Activated CD4-positive, alpha-beta T cell treated with anti-CD3 and anti-CD28 coated beads, Interleukin-2, amount 50 U/mL, for 24 hours (primary cell): ENCODE measurements at regions not wholly inside any gene's neighbourhood (a gene's known extent, or its start where the extent isn't known, plus 50 kb on each side); places are given as distances from the start of the nearest gene placed in this dataset.

Source experiments
- DNase-seq, 2 donors: peaks; one replicate each; pipeline ENCODE4 v3.0.0-alpha.2; 2020; ENCODE audit warnings: low read depth in 1 of 2, low spot score in 1 of 2

DNA sequence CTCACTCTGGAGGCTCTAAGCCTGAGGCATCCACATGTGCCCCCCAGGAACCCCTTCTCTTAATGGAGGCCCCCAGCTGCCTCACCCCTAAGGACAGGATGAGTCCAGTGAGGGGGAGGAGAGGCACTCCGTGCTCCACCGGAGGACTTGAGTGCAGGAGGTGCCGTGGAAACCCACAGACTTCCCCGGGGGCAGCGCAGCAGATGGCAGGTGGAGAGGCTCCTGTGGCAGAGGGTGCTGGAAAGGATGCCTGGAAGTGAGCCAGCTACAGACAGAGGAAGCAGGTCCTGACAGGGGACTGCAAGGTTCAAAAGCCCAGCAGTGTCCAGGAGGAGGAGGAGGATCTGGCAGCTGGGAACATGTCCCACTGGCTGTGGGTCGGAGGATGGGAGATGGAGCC, 1384.0 kb downstream of the TBC1D22A start:
- no peak for DNase-seq

DNA sequence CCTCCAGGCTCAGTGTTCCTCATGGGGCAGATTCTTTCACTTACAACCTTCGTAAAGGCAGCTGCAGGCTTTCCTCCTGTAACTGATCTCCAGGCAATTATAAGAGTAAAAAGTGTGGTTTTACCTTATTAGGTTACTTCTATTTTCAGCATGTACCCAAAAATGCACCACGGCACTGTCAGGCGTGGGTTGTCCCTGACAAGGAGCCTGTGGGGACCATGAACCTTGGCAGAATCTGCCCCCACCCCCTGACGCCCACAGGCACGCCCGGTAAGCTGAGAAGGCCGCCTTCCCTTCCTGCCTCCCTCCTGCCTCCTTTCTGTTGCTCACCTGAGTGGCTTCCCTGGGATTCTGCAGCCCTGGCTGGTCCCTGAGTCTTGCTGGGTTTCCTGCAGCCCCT, 1383.3 kb downstream of the TBC1D22A start:
- no peak for DNase-seq

DNA sequence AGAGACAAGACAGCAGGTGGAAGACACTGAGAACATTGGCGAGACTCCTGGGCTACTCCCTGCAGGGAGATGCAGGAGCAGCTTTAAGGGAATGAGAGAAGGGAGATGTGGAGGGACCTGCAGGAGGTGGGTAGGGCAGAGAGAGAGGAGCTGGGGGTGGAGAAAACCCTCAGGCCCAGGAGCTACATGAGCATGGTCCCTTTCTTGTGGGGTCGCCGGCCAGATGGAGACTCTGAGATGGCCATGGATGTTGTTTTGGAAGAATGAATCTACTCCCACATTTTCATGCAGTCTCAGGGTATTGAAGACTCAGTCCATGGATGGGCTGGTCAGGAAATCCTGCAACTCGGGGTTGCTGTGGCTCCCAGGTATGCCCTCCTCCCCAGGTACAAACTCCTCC, 1381.9 kb downstream of the TBC1D22A start:
- no peak for DNase-seq

DNA sequence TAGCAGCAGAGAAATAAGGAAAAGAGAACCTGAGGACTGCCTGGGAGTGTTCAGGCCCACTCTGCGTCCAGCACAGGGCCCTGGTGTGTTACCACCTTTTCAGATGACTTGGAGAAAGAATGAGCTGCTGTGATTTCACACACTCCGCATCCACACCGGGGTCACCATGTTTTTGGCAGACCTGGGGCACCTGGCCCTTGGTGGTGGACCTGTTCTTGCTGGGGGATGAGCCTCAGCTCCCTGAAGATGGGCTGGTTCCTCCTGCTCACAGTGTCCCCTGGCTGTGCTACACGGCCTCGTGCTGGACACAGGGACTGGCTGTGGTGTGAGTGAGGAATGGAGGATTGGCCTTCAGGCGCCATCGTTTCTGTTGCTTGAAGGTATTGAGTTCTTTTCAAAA, 1381.4 kb downstream of the TBC1D22A start:
- no peak for DNase-seq

DNA sequence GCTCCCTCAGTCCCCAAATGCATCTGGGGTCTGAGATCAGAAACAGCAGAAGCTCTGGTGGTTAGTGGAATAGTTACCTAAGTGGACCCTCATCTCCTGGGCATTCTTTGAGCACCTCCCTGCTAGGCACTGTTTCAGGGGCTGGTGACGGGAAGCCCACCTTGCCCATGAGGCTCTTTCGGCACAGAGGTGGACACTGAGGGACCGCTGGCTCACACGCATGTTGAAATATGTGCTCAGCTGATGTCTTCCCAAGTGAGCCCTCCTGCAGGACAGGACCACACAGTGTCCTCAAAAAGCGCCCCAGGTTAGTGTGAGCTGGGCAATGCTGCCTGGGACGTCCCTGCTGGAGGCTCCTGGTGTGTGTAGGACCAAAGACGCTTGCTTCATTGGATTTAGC, 1379.9 kb downstream of the TBC1D22A start:
- DNase-seq: no peak

DNA sequence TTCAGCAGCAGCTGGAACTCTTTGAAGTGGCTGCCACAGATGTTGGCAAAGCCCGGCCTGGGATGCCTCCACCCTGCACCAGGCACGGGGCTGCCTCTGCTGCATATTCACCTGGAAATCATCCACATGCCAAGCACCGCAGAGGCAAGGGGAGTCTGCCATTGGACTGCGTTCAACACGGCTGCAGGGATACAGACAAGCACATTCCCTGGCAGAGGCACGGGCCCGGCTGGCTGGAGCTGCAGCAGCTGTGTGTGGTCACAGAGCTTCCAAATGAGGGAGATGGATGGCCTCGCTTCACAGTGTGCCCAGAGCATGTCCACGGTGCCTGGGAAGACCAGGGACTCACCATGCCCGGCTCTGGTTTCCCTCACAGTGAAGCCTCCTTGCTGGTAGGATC, 1378.9 kb downstream of the TBC1D22A start:
- no peak for DNase-seq

DNA sequence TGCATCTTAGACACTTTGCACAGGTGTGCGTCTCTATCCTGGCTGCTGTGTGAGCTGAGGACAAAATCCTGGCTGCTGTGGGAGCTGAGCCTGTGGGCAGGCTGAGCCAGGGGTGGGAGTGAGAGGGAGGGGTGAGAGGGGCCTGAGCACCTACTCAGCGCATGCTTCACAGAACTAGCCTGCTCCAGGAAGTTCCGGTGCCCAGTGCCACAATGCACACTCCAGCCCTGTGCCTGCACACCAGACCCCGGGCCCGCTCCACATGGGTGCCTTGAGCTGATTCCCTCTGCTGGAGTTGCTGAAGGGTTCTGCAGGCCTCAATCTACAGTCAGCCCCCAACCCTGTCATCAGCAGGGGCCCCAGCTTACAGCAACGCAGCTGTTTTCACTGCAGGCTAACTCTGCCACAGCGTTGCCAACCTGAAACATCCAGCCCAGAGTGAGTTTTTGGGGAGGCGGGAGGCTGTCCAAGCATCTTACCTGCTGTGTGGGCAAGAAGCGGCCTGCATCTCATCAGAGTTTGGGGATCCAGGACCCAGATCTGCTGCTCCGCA, 1377.9 kb downstream of the TBC1D22A start:
- DNase-seq: no peak

DNA sequence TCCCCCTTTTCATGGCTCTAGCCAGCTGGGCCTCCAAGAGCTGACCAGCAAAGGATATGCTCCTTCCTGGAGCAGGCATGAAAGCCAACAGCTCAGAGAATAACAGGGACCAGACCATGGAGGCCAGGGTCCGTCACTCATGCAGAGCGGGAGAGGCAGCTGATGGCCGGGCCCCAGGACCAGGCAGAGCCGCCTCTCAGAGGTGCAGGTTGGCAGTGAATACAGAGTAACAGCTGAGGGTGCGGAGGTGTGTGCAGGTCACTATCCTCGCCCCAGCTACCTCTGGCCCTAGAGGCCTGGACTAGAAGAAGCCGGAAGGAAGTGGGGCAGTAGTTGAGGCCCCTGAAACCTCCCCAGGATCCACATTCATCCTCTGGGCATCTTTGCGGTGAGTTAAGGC, 1377.3 kb downstream of the TBC1D22A start:
- DNase-seq: no peak

DNA sequence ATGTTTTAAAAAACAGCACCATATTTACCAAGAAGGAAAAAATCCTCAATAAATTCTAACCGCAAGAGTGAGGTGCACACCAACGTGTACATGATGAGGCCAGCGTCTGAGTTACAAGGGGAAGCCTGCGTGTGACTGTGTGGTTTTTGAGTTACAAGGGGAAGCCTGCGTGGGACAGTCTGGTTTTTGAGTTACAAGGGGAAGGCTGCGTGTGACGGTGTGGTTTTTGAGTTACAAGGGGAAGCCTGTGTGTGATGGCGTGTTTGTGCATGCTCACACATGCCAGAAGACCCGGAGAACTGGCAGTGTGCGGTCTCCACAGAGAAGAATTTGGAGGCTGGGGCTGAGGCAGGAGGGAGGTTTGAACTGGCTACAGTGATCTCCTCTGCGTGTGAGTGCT, 1376.4 kb downstream of the TBC1D22A start:
- no peak for DNase-seq

DNA sequence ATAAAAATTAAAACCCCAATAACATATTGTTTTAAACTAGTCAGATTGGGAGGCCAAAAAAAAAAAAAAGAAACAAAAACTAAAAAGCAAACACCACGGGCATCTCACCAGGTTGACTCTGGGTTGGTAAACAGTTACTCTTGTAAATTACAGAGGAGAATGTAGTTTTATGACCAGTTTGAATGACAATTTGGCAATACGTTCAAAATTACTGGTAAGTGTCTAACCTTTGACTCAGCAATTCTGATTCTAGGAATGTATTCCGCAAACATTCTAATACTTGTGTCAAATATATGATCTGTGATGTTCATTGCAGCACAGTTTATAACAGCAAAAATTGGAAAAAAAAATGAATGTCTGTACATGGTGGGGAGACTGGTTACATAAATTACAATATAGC, 1376.0 kb downstream of the TBC1D22A start:
- no peak for DNase-seq

DNA sequence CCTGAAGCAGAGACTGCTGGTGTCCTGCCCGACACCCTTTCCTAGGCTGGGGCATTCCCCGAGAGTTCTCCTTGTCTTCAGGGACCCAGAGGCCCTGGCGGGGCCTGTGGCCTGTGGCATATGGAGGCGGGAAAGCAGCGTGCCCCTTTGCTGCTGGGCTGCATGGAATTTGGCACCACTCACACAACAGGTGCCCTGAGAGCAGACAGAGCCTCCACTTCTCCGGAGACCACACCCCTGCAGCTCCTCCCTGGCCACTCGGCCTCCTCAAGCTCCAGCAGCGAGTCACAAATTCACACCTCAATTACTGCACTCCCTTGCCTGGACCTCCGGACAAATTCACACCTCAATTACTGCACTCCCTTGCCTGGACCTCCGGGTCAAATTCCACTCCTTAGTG, 1375.2 kb downstream of the TBC1D22A start:
- DNase-seq: no peak

DNA sequence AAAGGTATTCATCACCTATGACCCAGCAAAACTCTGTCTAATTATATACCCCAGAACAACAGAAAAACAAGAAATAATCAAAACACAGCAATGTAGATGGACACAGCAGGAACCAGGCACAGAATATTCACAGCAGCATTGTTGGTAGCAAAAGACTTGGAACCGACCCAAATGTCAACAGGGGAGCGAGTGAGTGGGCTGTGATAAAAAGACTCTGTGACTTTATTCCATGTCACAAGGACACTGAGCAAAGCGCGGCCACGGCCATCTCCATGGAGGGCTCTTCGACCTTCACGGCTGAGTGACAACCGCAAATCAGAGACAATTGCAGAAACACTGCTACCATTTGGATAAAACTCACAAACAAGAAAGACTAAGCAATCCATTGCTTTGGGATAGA, 1373.1 kb downstream of the TBC1D22A start:
- no peak for DNase-seq

DNA sequence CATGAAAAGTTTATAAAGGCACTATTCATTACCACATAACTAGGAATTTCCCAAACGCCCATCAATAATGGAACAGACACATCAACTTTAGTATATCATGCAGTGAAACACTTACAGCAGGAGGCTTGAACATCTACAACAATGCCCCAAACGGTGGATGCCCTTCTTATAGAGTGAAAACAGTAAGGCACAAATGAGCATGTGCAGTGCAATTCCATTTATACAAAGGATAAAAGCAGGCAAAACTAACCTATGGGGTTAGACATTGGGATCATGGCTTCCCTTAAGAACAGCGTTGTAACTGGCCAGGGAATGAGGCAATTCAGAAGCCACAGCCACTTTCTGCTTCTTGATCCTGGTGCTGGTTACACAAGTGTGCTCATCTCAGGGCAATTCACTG, 1363.0 kb downstream of the TBC1D22A start:
- DNase-seq: no peak

DNA sequence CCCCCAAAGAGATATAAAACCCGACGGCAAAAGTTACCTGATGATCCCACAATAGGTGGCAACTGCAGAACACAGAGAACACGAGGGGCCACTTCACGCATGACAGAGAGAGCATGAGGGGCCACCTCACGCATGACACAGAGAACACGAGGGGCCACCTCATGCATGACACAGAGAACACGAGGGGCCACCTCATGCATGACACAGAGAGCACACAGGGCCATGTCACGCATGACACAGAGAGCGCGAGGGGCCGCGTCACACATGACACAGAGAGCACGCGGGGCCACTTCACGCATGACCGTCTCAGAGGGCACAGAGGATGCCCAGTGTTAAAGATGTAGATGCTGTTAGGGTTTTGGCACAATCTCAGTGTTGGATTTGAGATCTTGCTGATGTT, 1359.5 kb downstream of the TBC1D22A start:
- DNase-seq: no peak

DNA sequence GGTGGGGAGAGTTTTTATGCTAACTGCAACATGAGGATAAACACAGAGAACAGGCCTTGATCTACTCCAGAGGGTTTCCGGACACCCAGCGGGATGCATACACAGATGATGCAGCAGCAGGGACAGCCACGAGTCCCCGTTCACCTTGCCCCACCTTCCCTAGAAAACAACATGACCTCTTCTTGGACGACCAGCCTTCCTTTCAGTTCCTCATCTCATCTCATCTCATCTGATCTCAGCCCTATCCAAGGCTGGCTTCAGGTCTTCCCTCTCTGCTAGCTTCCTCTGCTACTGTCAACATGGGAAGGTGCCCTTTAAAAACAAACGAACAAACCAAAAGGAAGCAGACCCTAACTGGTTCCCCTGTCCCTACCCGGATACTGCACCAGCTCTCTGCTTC, 1356.2 kb downstream of the TBC1D22A start:
- DNase-seq: no peak

DNA sequence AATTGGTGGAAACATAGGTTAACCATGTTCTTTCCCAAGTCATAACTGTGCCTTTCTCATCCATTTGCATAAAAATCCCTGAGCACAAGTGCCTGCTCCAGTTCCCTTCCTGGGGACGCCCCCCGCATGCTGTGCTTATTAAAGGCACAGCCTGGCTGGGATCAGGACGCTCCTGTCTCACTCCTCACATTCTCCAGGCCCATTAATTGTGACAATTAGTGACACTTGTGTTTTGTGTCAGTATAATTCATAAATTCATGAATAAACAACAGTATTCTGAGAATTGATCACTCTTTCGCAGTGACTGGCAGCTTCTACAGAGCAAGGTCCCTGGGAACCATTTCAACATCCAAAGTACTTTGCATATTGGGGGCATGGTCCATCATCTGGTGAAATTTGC, 1354.4 kb downstream of the TBC1D22A start:
- no peak for DNase-seq

DNA sequence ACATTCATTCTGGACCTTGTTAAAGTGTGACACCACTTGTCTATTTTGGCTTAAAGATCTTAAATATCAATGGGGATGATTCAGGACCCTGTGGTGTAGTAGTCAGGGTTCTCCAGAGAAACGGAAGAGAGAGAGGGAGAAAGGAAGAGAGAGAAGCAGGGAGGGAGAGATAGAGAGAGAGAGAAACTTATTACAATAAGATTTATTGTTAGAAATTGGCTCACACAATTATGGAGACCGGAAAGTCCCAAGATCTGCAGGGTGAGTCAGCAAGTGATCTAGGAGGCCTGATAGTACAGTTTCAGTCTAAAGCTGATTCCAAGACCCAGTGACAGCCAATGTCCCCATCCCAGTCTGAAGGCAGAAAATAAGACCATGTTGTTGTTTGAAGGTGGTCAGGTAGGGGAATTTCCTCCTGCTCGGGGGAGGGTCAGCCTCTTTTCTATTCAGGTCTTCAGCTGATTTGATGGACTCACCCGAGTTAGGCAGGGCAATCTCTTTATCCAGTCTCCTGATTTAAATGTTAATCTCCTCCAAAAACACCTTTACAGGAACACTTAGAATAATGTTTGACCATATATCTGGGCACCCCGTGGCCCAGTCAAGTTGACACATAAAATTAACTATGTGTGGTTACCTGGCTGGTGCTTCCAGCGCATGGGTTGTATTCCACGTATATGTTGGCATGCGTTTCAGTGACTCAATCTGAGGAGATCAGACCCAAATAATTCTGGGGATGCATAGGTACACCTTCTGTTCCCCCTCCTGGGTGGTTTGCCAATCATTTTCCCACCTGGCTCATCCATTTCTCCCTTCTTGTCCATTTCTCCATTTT, 1350.5 kb downstream of the TBC1D22A start:
- DNase-seq: no peak

DNA sequence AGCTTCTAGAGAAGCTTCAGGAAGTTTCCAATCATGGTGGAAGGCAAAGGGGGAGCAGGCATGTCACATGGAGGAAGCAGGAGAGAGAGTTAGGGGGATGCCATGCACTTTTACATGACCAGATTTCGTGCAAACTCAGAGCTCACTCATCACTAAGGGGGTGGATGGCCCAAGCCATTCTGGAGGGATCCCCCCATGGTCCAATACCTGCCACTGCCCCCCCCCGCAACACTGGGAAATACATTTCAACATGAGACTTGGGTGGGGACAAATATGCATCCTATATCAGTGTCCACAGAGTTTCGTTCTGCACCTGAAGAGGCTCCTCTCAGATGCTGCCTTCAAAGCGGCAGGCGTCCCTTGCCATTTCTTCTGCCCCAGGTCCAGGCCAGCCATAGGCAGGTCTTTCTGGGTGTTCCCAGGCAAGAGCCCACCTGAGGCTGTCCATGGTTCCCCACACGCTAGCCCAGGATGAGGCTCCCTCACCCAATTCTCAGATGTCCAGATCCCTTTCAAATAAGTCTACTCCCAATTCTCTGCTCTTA, 1344.3 kb downstream of the TBC1D22A start:
- no peak for DNase-seq

DNA sequence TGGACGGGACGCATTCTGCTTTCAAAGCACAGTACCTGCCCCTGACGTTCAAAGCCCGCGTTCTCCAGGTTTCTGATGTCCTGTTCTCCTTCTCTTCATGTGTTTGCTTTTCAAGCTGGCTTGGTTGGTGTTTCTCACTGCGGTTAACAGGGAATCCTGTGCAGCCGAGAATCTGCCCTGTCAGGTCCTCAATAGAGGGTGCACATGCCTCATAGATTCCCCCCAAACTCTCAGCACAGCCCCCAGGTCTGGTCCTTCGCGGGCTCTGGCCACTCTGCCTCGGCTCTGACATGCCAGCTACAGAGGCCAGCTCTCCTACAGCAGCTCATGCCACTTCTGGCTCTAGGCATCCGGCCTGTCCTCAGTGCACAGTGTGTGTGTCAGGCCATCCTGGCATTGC, 1343.8 kb downstream of the TBC1D22A start:
- DNase-seq: no peak

DNA sequence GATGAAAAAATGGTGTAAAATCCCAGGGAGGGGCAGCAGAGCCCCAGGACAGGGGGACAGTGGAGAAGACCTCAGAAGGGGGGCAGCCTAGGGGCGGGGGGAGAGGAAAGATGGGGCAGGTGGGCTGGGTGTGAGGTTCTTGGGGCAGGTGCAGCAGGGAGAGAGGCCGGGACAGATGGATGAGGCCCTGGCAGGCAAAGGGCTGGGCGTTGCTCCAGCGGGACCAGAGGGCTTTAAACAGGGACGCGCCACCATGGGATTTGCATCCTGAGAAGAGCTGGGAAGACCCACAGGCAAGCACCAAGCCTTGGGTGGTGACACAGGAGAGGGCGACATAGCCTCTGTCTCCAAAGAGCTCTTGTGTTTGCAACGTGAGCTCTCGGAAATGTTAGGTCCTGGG, 1342.8 kb downstream of the TBC1D22A start:
- no peak for DNase-seq

DNA sequence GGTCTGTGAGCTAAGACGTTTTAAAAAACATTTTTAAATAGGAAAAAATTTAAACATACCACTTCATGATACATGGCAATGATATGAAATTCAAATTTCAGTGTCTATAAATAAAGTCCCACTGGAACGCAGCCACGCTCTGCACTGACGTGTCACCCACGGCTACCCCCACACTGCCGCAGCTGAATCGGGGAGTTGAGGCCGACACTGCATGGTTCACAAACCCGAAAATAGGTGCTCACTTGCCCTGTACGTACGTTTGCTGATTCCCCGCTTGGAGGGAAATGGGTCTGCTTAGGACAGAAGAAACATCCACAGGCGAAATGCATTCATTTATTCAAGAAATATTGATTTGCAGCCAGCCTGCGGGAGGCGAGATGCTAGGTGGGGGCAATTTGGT, 1342.3 kb downstream of the TBC1D22A start:
- DNase-seq: no peak

DNA sequence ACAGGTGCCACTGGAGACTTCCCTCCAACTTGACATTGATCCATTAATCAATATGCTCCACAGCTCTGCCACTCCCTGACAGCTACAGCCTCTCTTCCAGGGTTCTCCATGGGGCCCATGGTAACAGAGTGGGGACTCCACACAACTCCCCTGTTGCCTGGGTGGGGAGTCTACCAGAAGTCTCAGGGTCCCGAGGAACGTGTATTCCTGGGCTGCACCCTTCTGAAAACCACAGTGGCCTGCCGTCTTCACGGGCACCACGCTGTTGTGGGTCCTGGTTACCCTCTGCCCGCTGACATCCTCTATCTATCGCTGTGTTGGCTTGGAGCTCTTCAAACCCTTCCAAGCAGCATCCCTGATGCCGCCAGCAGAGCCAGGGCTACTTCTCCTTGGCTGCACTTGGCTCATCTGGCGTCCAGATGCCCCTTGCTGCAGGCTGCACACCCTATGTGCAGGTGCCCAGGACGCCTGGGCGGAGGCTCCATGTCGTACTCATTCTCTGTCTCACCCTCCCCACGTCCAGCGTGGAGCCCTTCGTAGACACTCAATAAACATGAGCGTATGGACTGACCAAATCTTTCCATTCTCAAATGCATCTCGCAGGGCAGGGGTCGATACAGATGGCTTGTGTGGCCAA, 1341.8 kb downstream of the TBC1D22A start:
- no peak for DNase-seq
